OCI-LY3 (cell line): ENCODE measurements at regions not wholly inside any gene's neighbourhood (a gene's known extent, or its start where the extent isn't known, plus 50 kb on each side); places are given as distances from the start of the nearest gene placed in this dataset.

Experiments
- H2AFZ ChIP-seq: fragments of 200-600, 300-600 bp; shearing (Covaris generic); 2 replicates; pipeline ENCODE4 v1.6.0; 2014; ENCODE audit warnings: antibody characterized with exemption, low read depth, low read length
- H3K27ac ChIP-seq: fragments of 200-600, 300-600 bp; sonication (generic); 2 replicates; pipeline ENCODE4 v1.5.1; 2014; ENCODE audit warnings: mild to moderate bottlenecking, low read length, moderate library complexity, mixed read lengths
- H3K27me3 ChIP-seq: fragments of 200-600, 300-600 bp; sonication (generic); 2 replicates; pipeline ENCODE4 v1.6.1; 2014; ENCODE audit warnings: low read depth, low read length, mixed read lengths
- H3K36me3 ChIP-seq: fragments of 200-600, 300-600 bp; sonication (generic); replicated peaks from 2 replicates; pipeline ENCODE3; 2014; ENCODE audit warnings: low read depth, low read length, mixed read lengths
- H3K4me1 ChIP-seq: fragments of 300-600, 200-600 bp; sonication (generic); 2 replicates; pipeline ENCODE4 v1.6.1; 2014; ENCODE audit warnings: low read length, mixed read lengths
- H3K4me2 ChIP-seq: fragments of 200-600, 300-600 bp; sonication (generic); 2 replicates; pipeline ENCODE4 v1.6.1; 2014; ENCODE audit warnings: low read length, mixed read lengths
- H3K4me3 ChIP-seq: fragments of 300-600, 200-600 bp; sonication (generic); 2 replicates; pipeline ENCODE4 v1.5.1; 2014; ENCODE audit warnings: antibody characterized with exemption, mild to moderate bottlenecking, low read length, moderate library complexity
- H3K79me2 ChIP-seq: fragments of 300-600, 200-600 bp; shearing (Covaris generic); 2 replicates; pipeline ENCODE4 v1.6.1; 2014; ENCODE audit warnings: mild to moderate bottlenecking, low read length, mixed read lengths
- H3K9ac ChIP-seq: fragments of 300-600, 200-600 bp; shearing (Covaris generic); 2 replicates; pipeline ENCODE4 v1.6.0; 2014; ENCODE audit warnings: mild to moderate bottlenecking, low read length, moderate library complexity
- H3K9me3 ChIP-seq: fragments of 200-600, 300-600 bp; shearing (Covaris generic); 2 replicates; pipeline ENCODE4 v1.6.1; 2014; ENCODE audit warnings: low read length, mixed read lengths; ENCODE audit not compliant: insufficient read depth
- H4K20me1 ChIP-seq: fragments of 200-600, 300-600 bp; sonication (generic); 2 replicates; pipeline ENCODE4 v1.6.1; 2016; ENCODE audit warnings: low read length, mixed read lengths; ENCODE audit not compliant: insufficient read depth
- CTCF ChIP-seq: fragments of 200-600, 300-600 bp; sonication (generic); IDR thresholded peaks from 2 replicates; pipeline ENCODE4 v1.5.1; 2014; ENCODE audit warnings: antibody characterized with exemption, low read length, low read depth
- EZH2phosphoT487 ChIP-seq: fragments of 200-600 bp; shearing (Covaris generic); IDR thresholded peaks from 2 replicates; pipeline ENCODE4 v1.6.1; 2018; ENCODE audit warnings: antibody characterized with exemption, mixed run types, low read depth

- Histone ChIP-seq H3K4me3 (no peak overlapping the region), H3K4me2 (no peak overlapping the region), H3K9me3 (no peaks in the 10 kb centered on the region), H2AFZ (no peak overlapping the region), H3K27me3 (no peaks in the 10 kb centered on the region; the same call in 1 of the 2 replicates), H3K4me1 (no peaks in the 10 kb centered on the region), H3K79me2 (no peaks in the 10 kb centered on the region), H3K36me3 (no peaks in the 10 kb centered on the region), H4K20me1 (no peaks in the 10 kb centered on the region), H3K9ac (no peak overlapping the region), H3K27ac (no peak overlapping the region)
- TF ChIP-seq CTCF (no peak), EZH2phosphoT487 (no peak)
Observed at GRCh38 chr15:93612953-93613352, 523.9 kb upstream of the RGMA start.

- H3K27ac ChIP-seq, result no peak overlapping the region
- no peak overlapping the region for H3K4me2 ChIP-seq
- TF ChIP-seq CTCF, result no peak
- TF ChIP-seq EZH2phosphoT487, result no peak
- H3K4me3 ChIP-seq, result no peak overlapping the region
- H4K20me1 ChIP-seq, result no peaks in the 10 kb centered on the region
- no peaks in the 10 kb centered on the region for H3K79me2 ChIP-seq
- no peak overlapping the region for H3K9ac ChIP-seq
- no peaks in the 10 kb centered on the region; the same call in 1 of the 2 replicates for H3K27me3 ChIP-seq
- H2AFZ ChIP-seq, result no peak overlapping the region
- no peaks in the 10 kb centered on the region for H3K36me3 ChIP-seq
- H3K9me3 ChIP-seq, result no peaks in the 10 kb centered on the region
- H3K4me1 ChIP-seq, result no peaks in the 10 kb centered on the region
Observed at GRCh38 chr15:93610944-93611343, 521.9 kb upstream of the RGMA start.

GRCh38 chr15:93608643-93609148, 519.7 kb upstream of the RGMA start:
- H3K4me2 ChIP-seq, result no peak overlapping the region
- H3K27ac ChIP-seq, result no peak overlapping the region
- H3K27me3 ChIP-seq, result no peaks in the 10 kb centered on the region
- H3K9me3 ChIP-seq, result no peaks in the 10 kb centered on the region
- H3K4me3 ChIP-seq, result no peak overlapping the region
- H4K20me1 ChIP-seq, result no peaks in the 10 kb centered on the region
- H3K9ac ChIP-seq, result no peak overlapping the region
- no peaks in the 10 kb centered on the region for H3K36me3 ChIP-seq
- TF ChIP-seq CTCF, result no peak
- no peak for TF ChIP-seq EZH2phosphoT487
- H2AFZ ChIP-seq, result no peak overlapping the region
- H3K79me2 ChIP-seq, result no peaks in the 10 kb centered on the region
- H3K4me1 ChIP-seq, result no peaks in the 10 kb centered on the region

- Histone ChIP-seq H3K4me1 (no peaks in the 10 kb centered on the region), H3K27me3 (no peaks in the 10 kb centered on the region), H3K36me3 (no peaks in the 10 kb centered on the region), H3K27ac (no peak overlapping the region), H2AFZ (no peak overlapping the region), H3K79me2 (no peaks in the 10 kb centered on the region), H3K4me3 (no peak overlapping the region), H3K9ac (no peak overlapping the region), H4K20me1 (no peaks in the 10 kb centered on the region), H3K4me2 (no peak overlapping the region), H3K9me3 (no peaks in the 10 kb centered on the region)
- TF ChIP-seq EZH2phosphoT487, result no peak
- no peak for TF ChIP-seq CTCF
Observed at GRCh38 chr15:93603550-93603949, 514.5 kb upstream of the RGMA start.
